H1 (cell line): ENCODE measurements at regions not wholly inside any gene's neighbourhood (a gene's known extent, or its start where the extent isn't known, plus 50 kb on each side); places are given as distances from the start of the nearest gene placed in this dataset.

ENCODE experiments used
- CTCF ChIA-PET: fragments of 300-600 bp; sonication (Branson Sonifier 250); formaldehyde crosslinking; loops from one replicate; lab custom pipeline; 2021; ENCODE audit not compliant: partially characterized antibody; lab: Charles Lee
- POLR2A ChIA-PET: fragments of 300-600 bp; sonication (Branson Sonifier 250); formaldehyde crosslinking; loops from one replicate; lab custom pipeline; 2021; ENCODE audit warnings: inconsistent platforms; ENCODE audit not compliant: partially characterized antibody; lab: Charles Lee
- DNase-seq, 2 experiments: peaks; one replicate each; pipeline versions ENCODE4 v3.0.0 to v3.0.0-alpha.2; 2010 to 2022; ENCODE audit warnings: low spot score in 2 of 2, low read depth in 1 of 2, mixed read lengths in 1 of 2
- FAIRE-seq: peaks from 2 replicates; lab custom pipeline; 2011; peaks lifted over from hg19 to GRCh38; lab: Jason Lieb, UNC
- H2AFZ ChIP-seq: 2 replicates; pipeline ENCODE4 v1.8.1; 2012; ENCODE audit warnings: low read length, inconsistent platforms
- H2AK5ac ChIP-seq: 2 replicates; pipeline ENCODE4 v1.6.1; 2013; ENCODE audit warnings: low read depth, low read length
- H2BK120ac ChIP-seq: replicated peaks from 2 replicates; pipeline ENCODE3; 2013; ENCODE audit warnings: low read depth, low read length, inconsistent platforms
- H2BK12ac ChIP-seq: 2 replicates; pipeline ENCODE4 v1.6.1; 2013; ENCODE audit warnings: low read depth, low read length
- H2BK15ac ChIP-seq: 2 replicates; pipeline ENCODE4 v1.6.1; 2013; ENCODE audit warnings: low read length
- H2BK20ac ChIP-seq: 2 replicates; pipeline ENCODE4 v1.6.1; 2013; ENCODE audit warnings: low read length
- H2BK5ac ChIP-seq: 2 replicates; pipeline ENCODE4 v1.6.1; 2013; ENCODE audit warnings: low read depth, low read length
- H3K14ac ChIP-seq: 2 replicates; pipeline ENCODE4 v1.6.1; 2013; ENCODE audit warnings: inconsistent platforms; ENCODE audit not compliant: insufficient read length
- H3K18ac ChIP-seq: 2 replicates; pipeline ENCODE4 v1.6.1; 2013; ENCODE audit warnings: low read length; ENCODE audit errors: extremely low read depth
- H3K23ac ChIP-seq: 2 replicates; pipeline ENCODE4 v1.6.1; 2013; ENCODE audit warnings: inconsistent platforms; ENCODE audit not compliant: insufficient read length
- H3K23me2 ChIP-seq: 2 replicates; pipeline ENCODE4 v1.6.1; 2013; ENCODE audit warnings: low read depth, low read length
- H3K27ac ChIP-seq: 2 replicates; pipeline ENCODE4 v1.6.1; 2011; ENCODE audit warnings: low read depth, low read length, inconsistent platforms
- H3K27me3 ChIP-seq, 4 experiments: replicated peaks in 1 of 4; 1 replicate in 1 of 4; 2 replicates in 3 of 4; pipeline versions ENCODE4 v1.6.1 to v1.8.1; 2011 to 2013; ENCODE audit warnings: low read length in 3 of 4, mild to moderate bottlenecking in 3 of 4, inconsistent platforms in 2 of 4, mixed read lengths in 2 of 4, moderate library complexity in 1 of 4; ENCODE audit not compliant: control insufficient read depth in 3 of 4, insufficient read depth in 3 of 4; ENCODE audit errors: extremely low read depth in 1 of 4
- H3K36me3 ChIP-seq, 4 experiments: 2 replicates each; pipeline versions ENCODE4 v1.6.1 to v1.8.1; 2011 to 2013; ENCODE audit warnings: mild to moderate bottlenecking in 4 of 4, low read length in 3 of 4, moderate library complexity in 2 of 4, control low read depth in 1 of 4, inconsistent platforms in 1 of 4; ENCODE audit not compliant: insufficient read depth in 4 of 4, control insufficient read depth in 2 of 4
- H3K4ac ChIP-seq: replicated peaks from 2 replicates; pipeline ENCODE3; 2013; ENCODE audit warnings: low read length, low read depth, mixed read lengths, inconsistent platforms; ENCODE audit not compliant: insufficient read length
- H3K4me1 ChIP-seq, 4 experiments: replicated peaks in 1 of 4; 1 replicate in 1 of 4; 2 replicates in 3 of 4; pipeline versions ENCODE4 v1.6.1 to v1.8.1; 2011 to 2013; ENCODE audit warnings: low read length in 3 of 4, inconsistent platforms in 2 of 4, mixed read lengths in 1 of 4; ENCODE audit not compliant: insufficient read depth in 4 of 4, control insufficient read depth in 3 of 4
- H3K4me2 ChIP-seq, 2 experiments: 2 replicates each; pipeline versions ENCODE4 v1.6.1 to v1.8.1; 2011 to 2013; ENCODE audit warnings: low read depth in 2 of 2, low read length in 2 of 2, control low read depth in 1 of 2, inconsistent platforms in 1 of 2, mild to moderate bottlenecking in 1 of 2; ENCODE audit not compliant: insufficient read depth in 1 of 2
- H3K4me3 ChIP-seq, 4 experiments: fragments of 200-600, 300-600 bp in 1 of 4; sonication (generic), shearing (Covaris generic), sonication (Bioruptor Twin) in 1 of 4; 2 replicates each; pipeline versions ENCODE4 v1.5.1 to v1.8.1; 2011 to 2016; ENCODE audit warnings: low read length in 4 of 4, low read depth in 3 of 4, control low read depth in 2 of 4, inconsistent platforms in 2 of 4, mild to moderate bottlenecking in 2 of 4, mixed read lengths in 1 of 4, moderate library complexity in 1 of 4; ENCODE audit not compliant: insufficient read depth in 2 of 4; ENCODE audit errors: extremely low read depth in 1 of 4
- H3K56ac ChIP-seq: replicated peaks from 2 replicates; pipeline ENCODE3; 2013; ENCODE audit warnings: low read depth, mild to moderate bottlenecking, mixed read lengths, low read length, inconsistent platforms; ENCODE audit not compliant: insufficient read length
- H3K79me1 ChIP-seq: 2 replicates; pipeline ENCODE4 v1.6.1; 2013; ENCODE audit warnings: low read depth, low read length, control low read depth
- H3K79me2 ChIP-seq, 2 experiments: 2 replicates each; pipeline versions ENCODE4 v1.6.1 to v1.8.1; 2012 to 2013; ENCODE audit warnings: low read length in 2 of 2, mild to moderate bottlenecking in 2 of 2, inconsistent platforms in 1 of 2; ENCODE audit not compliant: insufficient read depth in 2 of 2, control insufficient read depth in 1 of 2
- H3K9ac ChIP-seq, 4 experiments: replicated peaks in 1 of 4; 1 replicate in 1 of 4; 2 replicates in 3 of 4; pipeline versions ENCODE4 v1.6.1 to v1.8.1; 2011 to 2013; ENCODE audit warnings: low read depth in 3 of 4, low read length in 3 of 4, control low read depth in 2 of 4, mild to moderate bottlenecking in 2 of 4, moderate library complexity in 2 of 4, inconsistent platforms in 1 of 4; ENCODE audit errors: extremely low read depth in 1 of 4
- H3K9me3 ChIP-seq, 2 experiments: 2 replicates each; pipeline versions ENCODE4 v1.6.1 to v1.8.1; 2012 to 2013; ENCODE audit warnings: mild to moderate bottlenecking in 2 of 2, moderate library complexity in 2 of 2, control low read depth in 1 of 2, inconsistent platforms in 1 of 2, low read depth in 1 of 2, low read length in 1 of 2, mixed read lengths in 1 of 2; ENCODE audit not compliant: insufficient read depth in 2 of 2
- H4K20me1 ChIP-seq, 2 experiments: replicated peaks in 1 of 2; 2 replicates each; pipeline versions ENCODE3 to v1.8.1; 2011 to 2013; ENCODE audit warnings: inconsistent platforms in 2 of 2, low read length in 2 of 2, mild to moderate bottlenecking in 1 of 2; ENCODE audit not compliant: insufficient read depth in 2 of 2, control insufficient read depth in 1 of 2
- H4K5ac ChIP-seq: 2 replicates; pipeline ENCODE4 v1.6.1; 2013; ENCODE audit warnings: low read length, low read depth, mixed read lengths, inconsistent platforms; ENCODE audit not compliant: insufficient read length
- H4K8ac ChIP-seq: 2 replicates; pipeline ENCODE4 v1.8.0; 2013; ENCODE audit warnings: mild to moderate bottlenecking, moderate library complexity, low read length, inconsistent platforms; ENCODE audit not compliant: insufficient read depth; ENCODE audit errors: extremely low read depth
- H4K91ac ChIP-seq: replicated peaks from 2 replicates; pipeline ENCODE3; 2013; ENCODE audit warnings: low read length, mixed read lengths, inconsistent platforms; ENCODE audit not compliant: insufficient read length
- HDAC6 ChIP-seq: IDR thresholded peaks from one replicate; pipeline ENCODE4 v1.7.1; 2012; ENCODE audit warnings: low read depth, mild to moderate bottlenecking, inconsistent platforms, low read length, moderate library complexity
- NRF1 ChIP-seq: IDR thresholded peaks from 2 replicates; pipeline ENCODE4 v1.6.1; 2011; ENCODE audit warnings: mild to moderate bottlenecking, low read depth, low read length, improper control_type of control experiment
- SAP30 ChIP-seq: fragments of 300-600 bp; sonication (generic); IDR thresholded peaks from 2 replicates; pipeline ENCODE4 v1.7.1; 2012; ENCODE audit warnings: low read length, moderate library complexity, mild to moderate bottlenecking, inconsistent platforms; ENCODE audit not compliant: insufficient read depth, insufficient replicate concordance
- WGBS, 2 experiments: shearing (Covaris generic) in 1 of 2; methylation state at CpG; one replicate each; pipeline versions ENCODE4 v1.1.6 to v1.1.7; 2013 to 2015; ENCODE audit warnings: low lambda C conversion rate in 2 of 2, mixed read lengths in 2 of 2, inconsistent platforms in 1 of 2, low coverage in 1 of 2, missing lambda C conversion rate in 1 of 2; ENCODE audit not compliant: insufficient replicate concordance in 2 of 2, insufficient coverage in 1 of 2, insufficient read length in 1 of 2; ENCODE audit errors: extremely low coverage in 1 of 2, missing lambda C conversion rate in 1 of 2; 5-methylcytosine and 5-hydroxymethylcytosine counted together

DNA sequence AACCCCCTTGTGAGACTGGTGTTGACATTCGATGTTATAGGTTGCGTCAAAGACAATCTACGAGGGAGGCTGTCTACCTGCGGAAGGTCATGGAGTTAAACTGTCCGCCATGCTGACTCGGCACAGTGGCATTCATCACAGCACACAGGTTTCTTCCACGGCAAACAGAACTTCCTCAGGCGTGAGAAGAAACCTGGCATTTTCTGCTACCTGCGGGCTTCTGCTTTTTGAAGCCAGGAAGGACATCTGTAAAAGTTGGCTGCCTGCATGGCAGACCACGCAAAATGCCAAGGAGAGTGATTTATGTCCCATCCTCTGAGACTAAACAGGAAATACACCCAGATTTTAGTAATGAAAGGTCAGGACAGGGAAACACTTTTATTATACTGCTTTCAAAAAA is 809.8 kb upstream of the NUDT12 start:
- no peak overlapping the region for H2BK20ac ChIP-seq
- no peaks in the 10 kb centered on the region for H3K4me1 ChIP-seq
- CTCF ChIA-PET, result no interaction called here
- H2BK15ac ChIP-seq, result no peak overlapping the region
- H3K27ac ChIP-seq, result no peak overlapping the region
- POLR2A ChIA-PET, result no interaction called here
- H3K36me3 ChIP-seq, result no peaks in the 10 kb centered on the region
- no peak overlapping the region for H2BK120ac ChIP-seq
- H4K8ac ChIP-seq, result no peak overlapping the region
- no peak overlapping the region for H3K56ac ChIP-seq
- no peak overlapping the region for H2BK12ac ChIP-seq
- DNase-seq, result no peak
- no peaks in the 10 kb centered on the region for H3K9me3 ChIP-seq
- no peak for FAIRE-seq
- no peak for TF ChIP-seq NRF1
- TF ChIP-seq HDAC6, result no peak
- no peak for TF ChIP-seq SAP30
- no peak overlapping the region for H3K18ac ChIP-seq
- no peaks in the 10 kb centered on the region for H3K79me1 ChIP-seq
- H4K91ac ChIP-seq, result no peak overlapping the region
- H3K23me2 ChIP-seq, result no peaks in the 10 kb centered on the region
- H2AK5ac ChIP-seq, result no peak overlapping the region
- H3K23ac ChIP-seq, result no peak overlapping the region
- no peaks in the 10 kb centered on the region for H3K79me2 ChIP-seq
- H3K14ac ChIP-seq, result no peak overlapping the region
- peak overlapping the region; percentile 75; the same call in 1 of the 2 replicates for H2AFZ ChIP-seq
- H3K4me3 ChIP-seq, result no peak overlapping the region
- no peak overlapping the region for H3K4me2 ChIP-seq
- no peaks in the 10 kb centered on the region for H3K27me3 ChIP-seq
- no peak overlapping the region for H2BK5ac ChIP-seq
- H4K20me1 ChIP-seq, result no peaks in the 10 kb centered on the region
- H3K4ac ChIP-seq, result no peak overlapping the region
- H4K5ac ChIP-seq, result no peak overlapping the region
- WGBS, 2 experiments, result 90% methylated on average over 10 of the region's 10 CpGs; no CpG with 5 or more reads in 1 of the 2 experiments
- no peak overlapping the region for H3K9ac ChIP-seq
